Mesendoderm (in vitro differentiated cells): ENCODE measurements at regions not wholly inside any gene's neighbourhood (a gene's known extent, or its start where the extent isn't known, plus 50 kb on each side); places are given as distances from the start of the nearest gene placed in this dataset. TPM values are rescaled to one million over a fixed set of nuclear protein-coding genes. Genes with fewer than 3 reads are reported as not detected.

Experiments used
- small RNA-seq: library from polyadenylated mRNA; stranded (forward); fragments of <200 nt; extraction: miRNeasy Mini kit (QIAGEN cat#:217004); gene quantifications from one replicate; pipeline ENCODE3, GENCODE V24; 2013; ENCODE audit not compliant: insufficient read depth

Small RNA genes in the stretch of these regions (small RNA-seq; reads per million reads assigned to genes)
- not detected for gene RNU1-58P
